NT2/D1 (cell line): ENCODE measurements at regions not wholly inside any gene's neighbourhood (a gene's known extent, or its start where the extent isn't known, plus 50 kb on each side); places are given as distances from the start of the nearest gene placed in this dataset.

Experiments
- SUZ12 ChIP-seq: IDR thresholded peaks from 2 replicates; pipeline ENCODE4 v1.6.1; 2011; ENCODE audit not compliant: insufficient read length, insufficient read depth; ENCODE audit errors: extremely low read depth
- YY1 ChIP-seq: IDR thresholded peaks from 2 replicates; pipeline ENCODE4 v1.6.1; 2011; ENCODE audit not compliant: insufficient read length, insufficient read depth

DNA sequence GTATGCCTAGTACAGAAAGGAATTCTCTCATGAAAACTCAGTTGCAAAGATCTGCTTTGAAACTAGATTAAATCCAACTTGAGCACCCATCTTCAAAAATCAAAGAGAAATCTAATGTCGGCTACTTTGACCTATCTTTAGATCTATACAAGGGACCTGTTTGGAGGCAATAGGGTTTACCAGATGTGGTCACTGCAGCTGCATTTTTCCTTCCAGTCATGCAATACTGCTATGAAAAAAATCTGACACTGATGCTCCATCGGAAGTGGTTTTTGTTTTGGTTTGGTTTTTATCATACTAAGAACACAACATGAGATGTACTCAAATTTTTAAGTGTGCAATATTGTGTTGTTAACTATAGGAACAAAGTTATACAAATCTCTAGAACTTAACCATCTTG is 169.5 kb downstream of the BCHE start:
- TF ChIP-seq SUZ12 (no peak), YY1 (no peak)
